Right ventricle myocardium superior (tissue), 1 donor: ENCODE measurements at regions not wholly inside any gene's neighbourhood (a gene's known extent, or its start where the extent isn't known, plus 50 kb on each side); places are given as distances from the start of the nearest gene placed in this dataset.
"Not testable (repeated sequence)": the region's sequence is repeated elsewhere in the genome, so short reads cannot be mapped to it uniquely, and the experiment has no call there.

Experiments
- ATAC-seq: fragments of 200-7000 bp; cut with Tn5 transposase; one replicate; pipeline ENCODE4 v1.9.1; 2020; ENCODE audit warnings: mild to moderate bottlenecking; ENCODE audit not compliant: poor library complexity
- DNase-seq: peaks from one replicate; pipeline ENCODE4 v3.0.0-alpha.2; 2020
- intact Hi-C: fragments of 100-400 bp; cut with DNase I; formaldehyde crosslinking; loops from one replicate; pipeline ENCODE4 v1.11.2; 2022
- donor health status: DM: no; HTN: yes; CAD: no; lungs with severe emphysema.

DNA sequence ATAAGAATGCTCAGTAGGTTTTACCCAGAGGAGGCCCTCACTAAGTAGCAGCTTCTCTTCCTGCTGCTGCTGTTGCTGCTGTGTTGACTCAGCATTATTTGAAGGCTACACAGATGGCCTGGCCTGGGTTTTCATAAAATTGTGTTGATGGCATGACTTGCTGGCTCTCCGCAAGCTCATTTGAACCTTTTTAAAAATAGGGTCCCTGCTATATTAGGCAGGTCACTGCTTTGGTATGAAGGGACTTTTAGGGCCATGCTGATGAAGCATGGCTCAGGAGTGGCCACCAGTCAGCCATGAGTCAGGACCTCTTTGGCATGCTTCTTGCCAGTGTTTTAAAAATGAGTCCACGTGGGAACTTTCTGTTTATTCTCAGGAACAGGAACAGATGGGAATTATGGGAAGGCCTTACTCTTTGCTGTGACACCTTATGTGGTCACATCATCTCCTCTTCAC, 128.7 kb downstream of the MID1IP1 start:
- intact Hi-C loops = no loop called here
- no peak for DNase-seq
- no peak for ATAC-seq

DNA sequence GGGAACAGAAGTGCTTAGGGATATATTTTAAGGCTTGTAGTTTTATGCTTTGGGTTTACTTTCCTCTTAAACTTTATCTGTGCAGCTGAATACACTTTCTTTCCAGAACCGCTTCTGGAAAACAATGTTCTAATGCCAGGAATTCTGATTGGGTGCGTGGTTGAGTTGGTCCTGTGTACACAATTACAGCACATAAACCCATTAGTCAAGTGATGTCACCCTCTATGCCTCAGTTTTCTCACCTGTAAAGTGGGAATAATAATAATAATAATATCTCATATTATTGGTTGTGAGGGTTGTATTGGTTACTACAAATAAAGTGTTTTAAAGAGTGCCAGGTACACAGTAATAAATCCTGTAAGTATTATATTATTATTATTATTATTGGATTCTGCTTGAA, 129.2 kb downstream of the MID1IP1 start:
- ATAC-seq = no peak
- no peak for DNase-seq
- intact Hi-C loops = no loop called here

DNA sequence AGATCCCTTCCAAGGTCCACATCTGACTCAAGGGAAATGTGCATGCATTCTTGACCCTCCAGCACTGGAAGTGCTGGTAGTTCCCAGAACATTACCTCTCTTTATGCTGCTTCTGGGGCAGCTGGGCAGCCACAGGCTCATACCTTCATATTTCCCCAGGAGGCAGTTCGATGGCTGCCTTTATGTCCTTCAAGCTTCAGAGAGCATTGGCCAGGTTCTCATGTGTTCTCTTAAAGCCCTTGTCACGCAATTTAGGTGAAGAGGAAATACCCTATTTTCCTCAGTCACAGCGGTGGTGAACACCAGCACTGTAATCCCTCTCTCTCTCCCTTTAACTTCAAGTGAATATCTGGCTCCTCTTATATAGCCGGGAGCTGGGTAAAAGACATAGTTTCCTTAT, 134.3 kb downstream of the MID1IP1 start:
- intact Hi-C loops = no loop called here
- no peak for ATAC-seq
- no peak for DNase-seq

GRCh38 chrX:38937400-38937799, 136.1 kb downstream of the MID1IP1 start:
- intact Hi-C loops = no loop called here
- no peak for DNase-seq
- no peak for ATAC-seq

DNA sequence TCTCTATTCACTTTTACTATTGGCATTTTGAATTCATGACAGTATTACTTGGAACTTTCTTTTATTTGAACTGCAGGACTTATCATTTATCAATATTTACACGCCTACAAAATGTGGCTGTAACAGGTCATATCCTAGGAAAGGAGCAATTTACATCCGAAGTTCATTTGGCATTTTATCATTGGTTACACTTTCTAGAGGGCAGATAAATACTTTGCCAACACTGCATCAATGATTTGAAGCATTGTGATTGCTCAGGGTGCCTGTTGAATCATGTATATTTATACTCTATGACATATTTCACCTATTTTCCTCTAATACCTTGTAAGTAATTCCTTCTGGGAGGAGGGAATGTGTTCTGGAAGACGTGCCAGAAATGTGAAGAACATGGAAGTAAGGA, 136.7 kb downstream of the MID1IP1 start:
- no peak for ATAC-seq
- intact Hi-C loops = no loop called here

GRCh38 chrX:38939067-38939466, 137.8 kb downstream of the MID1IP1 start:
- intact Hi-C loops = no loop called here
- no peak for DNase-seq

More for the DNA sequence above, 136.7 kb downstream of the MID1IP1 start:
- no peak for DNase-seq

GRCh38 chrX:38940547-38940946, 139.3 kb downstream of the MID1IP1 start:
- peak; percentile 53 for ATAC-seq
- intact Hi-C loops = no loop called here
- no peak for DNase-seq

More at GRCh38 chrX:38939067-38939466, 137.8 kb downstream of the MID1IP1 start:
- ATAC-seq = peak; percentile 74

GRCh38 chrX:38941675-38942074, 140.4 kb downstream of the MID1IP1 start:
- ATAC-seq (peak; percentile 78), DNase-seq (no peak)
- intact Hi-C loops = no loop called here

- intact Hi-C loops = no loop called here
- DNase-seq (no peak), ATAC-seq (no peak)
These were observed 141.9 kb downstream of the MID1IP1 start for GRCh38 chrX:38943120-38943519.

DNA sequence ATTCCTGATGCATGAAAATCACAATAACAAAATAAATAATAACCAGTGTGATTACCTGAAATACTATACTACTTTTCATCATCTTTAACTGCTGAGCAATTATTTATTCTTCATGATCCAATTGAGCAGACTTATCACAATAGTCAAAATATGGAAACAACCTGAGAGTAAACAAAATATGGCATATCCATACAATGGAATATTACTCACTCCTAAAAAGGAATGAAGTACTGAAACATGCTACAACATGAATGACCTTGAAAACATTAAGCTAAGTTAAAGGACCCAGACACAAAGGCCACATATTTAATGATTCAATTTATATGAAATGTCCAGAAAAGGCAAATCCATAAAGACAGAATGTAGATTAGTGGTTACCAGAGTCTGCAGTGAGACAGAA, 146.8 kb downstream of the MID1IP1 start:
- ATAC-seq (no peak), DNase-seq (no peak)
- intact Hi-C loops = no loop called here

- intact Hi-C loops = no loop called here
- no peak for DNase-seq
- no peak for ATAC-seq
These were observed 153.3 kb downstream of the MID1IP1 start for GRCh38 chrX:38954520-38954919.

GRCh38 chrX:38959736-38960135, 158.5 kb downstream of the MID1IP1 start:
- ATAC-seq = no peak
- intact Hi-C loops = no loop called here
- DNase-seq = no peak

- intact Hi-C loops = no loop called here
- DNase-seq (no peak), ATAC-seq (peak; percentile 71)
These were observed 158.9 kb downstream of the MID1IP1 start for GRCh38 chrX:38960137-38960536.

- intact Hi-C loops = no loop called here
- ATAC-seq (no peak), DNase-seq (no peak)
These were observed 160.7 kb downstream of the MID1IP1 start for GRCh38 chrX:38961936-38962335.

- ATAC-seq, intact Hi-C loops, DNase-seq: not testable (repeated sequence)
These were observed 162.0 kb downstream of the MID1IP1 start for GRCh38 chrX:38963244-38963643.

DNA sequence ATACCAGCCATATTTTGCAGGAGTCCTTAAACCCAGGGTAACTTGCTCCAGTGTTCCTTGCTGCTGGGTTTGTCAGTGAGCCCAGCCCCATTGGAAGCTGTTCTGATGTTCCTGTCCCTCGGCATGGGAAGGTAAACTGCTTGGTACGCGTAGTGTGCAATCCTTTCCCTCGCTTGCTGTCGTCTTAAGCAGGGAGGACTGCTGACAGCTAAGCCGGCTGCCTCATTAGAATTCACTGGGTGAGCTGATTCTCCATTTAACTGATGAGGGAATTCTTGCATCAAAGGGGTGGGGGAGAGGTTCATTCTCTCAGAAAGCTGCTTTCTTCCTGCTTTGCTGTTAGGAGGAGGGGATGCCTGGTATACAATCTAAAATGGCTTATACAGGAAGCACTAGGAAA, 164.6 kb downstream of the MID1IP1 start:
- DNase-seq = no peak
- ATAC-seq = no peak
- intact Hi-C loops = no loop called here

- DNase-seq (no peak), ATAC-seq (peak; percentile 91)
- intact Hi-C loops = no loop called here
These were observed 167.3 kb downstream of the MID1IP1 start for GRCh38 chrX:38968344-38969216.

DNA sequence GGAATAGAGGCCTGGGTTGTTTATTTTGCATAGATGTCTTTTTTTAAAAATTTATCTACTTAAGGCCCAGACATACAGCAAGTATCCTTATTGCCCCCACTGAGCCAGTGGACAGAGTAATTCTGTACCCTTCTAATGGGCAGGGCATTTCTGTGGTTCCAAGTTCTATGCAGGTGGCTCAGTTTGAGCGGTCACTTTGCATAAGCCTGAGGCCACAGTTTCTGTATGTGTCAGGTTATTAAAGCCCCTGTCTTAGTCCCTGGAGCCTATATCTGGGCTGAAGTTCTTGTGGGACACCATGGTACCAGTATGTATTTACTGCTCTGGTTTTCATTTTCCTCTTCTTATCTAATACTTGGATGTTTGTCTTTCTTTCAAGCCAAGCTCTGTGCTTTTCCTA, 168.8 kb downstream of the MID1IP1 start:
- DNase-seq (no peak), ATAC-seq (no peak)
- intact Hi-C loops = no loop called here

- intact Hi-C loops = no loop called here
- DNase-seq (no peak), ATAC-seq (no peak)
These were observed 169.6 kb downstream of the MID1IP1 start for GRCh38 chrX:38970845-38971244.

DNA sequence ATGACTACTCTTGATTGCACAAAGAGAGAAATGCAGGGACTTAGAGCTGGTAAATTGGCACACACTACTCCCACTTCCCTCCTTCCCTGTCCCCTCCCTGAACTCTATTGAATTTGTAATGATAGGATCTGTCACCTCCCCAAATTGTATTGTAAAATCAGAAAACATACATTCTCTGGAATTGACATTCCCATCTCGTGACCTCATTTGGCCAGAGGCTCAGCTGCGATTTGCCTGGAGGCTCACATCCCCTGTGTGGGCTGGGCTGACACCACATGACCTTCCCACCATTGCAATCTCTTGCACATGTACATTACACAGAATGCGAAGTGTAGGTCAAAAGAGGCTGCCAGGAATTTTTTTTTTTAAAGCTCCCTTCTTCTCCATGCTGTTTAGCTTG, 172.1 kb downstream of the MID1IP1 start:
- intact Hi-C loops = no loop called here
- DNase-seq (no peak), ATAC-seq (peak; percentile 52)

DNA sequence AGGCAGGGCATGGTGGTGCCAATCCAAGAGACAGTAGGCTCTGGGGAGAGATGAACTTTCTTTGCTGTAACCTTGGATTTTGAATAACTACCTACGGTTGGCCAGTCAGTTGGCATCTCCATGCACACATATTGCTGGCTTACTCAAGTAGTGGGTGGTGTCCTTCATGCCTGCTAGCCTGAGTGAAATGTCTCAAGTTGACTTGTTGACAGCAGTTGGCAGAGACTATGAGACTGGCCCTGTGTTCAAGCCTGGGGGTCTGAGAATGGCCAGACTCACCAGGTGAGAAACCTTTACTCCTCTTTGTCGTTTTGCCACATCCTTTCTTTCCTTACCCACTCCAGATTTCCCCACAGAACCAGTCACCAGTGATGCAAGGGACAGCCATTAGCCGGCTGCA, 173.3 kb downstream of the MID1IP1 start:
- intact Hi-C loops = no loop called here
- DNase-seq (no peak), ATAC-seq (peak; percentile 71)
